MCF 10A (cell line): ENCODE measurements at regions not wholly inside any gene's neighbourhood (a gene's known extent, or its start where the extent isn't known, plus 50 kb on each side); places are given as distances from the start of the nearest gene placed in this dataset.
"Not testable (repeated sequence)": the region's sequence is repeated elsewhere in the genome, so short reads cannot be mapped to it uniquely, and the experiment has no call there.

Experiments used
- BruUV-seq: library from RNA; stranded (reverse); fragments of 400-500 nt; replicated peaks from 2 replicates; lab custom pipeline; 2021; lab: Mats Ljungman, UMichigan
- CTCF ChIA-PET: fragments of 300-600 bp; sonication (Branson Sonifier 250); formaldehyde crosslinking; extraction: SDS; loops from one replicate; lab custom pipeline; 2021; ENCODE audit warnings: antibody characterized with exemption, inconsistent platforms; lab: Yijun Ruan, JAX
- POLR2A ChIA-PET: fragments of 300-600, 350-650 bp; sonication (Branson Sonifier 250); formaldehyde crosslinking; extraction: SDS; loops from one replicate; lab custom pipeline; 2020; ENCODE audit warnings: antibody characterized with exemption, inconsistent platforms; lab: Yijun Ruan, JAX
- DNase-seq: peaks from one replicate; pipeline ENCODE4 v3.0.0-alpha.2; 2018; ENCODE audit not compliant: unreplicated experiment
- H3K27ac Mint-ChIP-seq: one replicate; pipeline ENCODE4 v1.8.0; 2022; ENCODE audit warnings: mild to moderate bottlenecking, low read depth, mixed read lengths; ENCODE audit not compliant: unreplicated experiment
- H3K27me3 Mint-ChIP-seq: one replicate; pipeline ENCODE4 v1.8.0; 2022; ENCODE audit warnings: mixed read lengths; ENCODE audit not compliant: insufficient read depth, unreplicated experiment
- H3K36me3 Mint-ChIP-seq: one replicate; pipeline ENCODE4 v1.8.0; 2022; ENCODE audit warnings: mild to moderate bottlenecking, moderate library complexity, mixed read lengths; ENCODE audit not compliant: insufficient read depth, unreplicated experiment
- H3K4me1 Mint-ChIP-seq: one replicate; pipeline ENCODE4 v1.8.0; 2022; ENCODE audit warnings: mixed read lengths; ENCODE audit not compliant: insufficient read depth, unreplicated experiment
- H3K4me3 Mint-ChIP-seq: one replicate; pipeline ENCODE4 v1.8.0; 2022; ENCODE audit warnings: mild to moderate bottlenecking, moderate library complexity, mixed read lengths; ENCODE audit not compliant: unreplicated experiment
- H3K9me3 Mint-ChIP-seq: one replicate; pipeline ENCODE4 v1.8.0; 2022; ENCODE audit warnings: mixed read lengths; ENCODE audit not compliant: unreplicated experiment
- CTCF ChIP-seq: fragments of 200-600 bp; IDR thresholded peaks from one replicate; pipeline ENCODE4 v1.8.0; 2022; ENCODE audit warnings: antibody characterized with exemption, mild to moderate bottlenecking; ENCODE audit not compliant: unreplicated experiment
- intact Hi-C: fragments of 100-400 bp; cut with micrococcal nuclease; formaldehyde crosslinking; loops from 2 replicates; pipeline ENCODE4 v1.14.1; 2022

- ChIA-PET CTCF (interaction anchor here (0.7 kb wide), 1 partner anchor 798 kb away, joined by 4 read pairs; no protein-coding TSS in a partner anchor), POLR2A (no interaction called here)
- no peak overlapping the region for H3K4me3 Mint-ChIP-seq
- peaks cover 14% of the 10 kb centered on the region for H3K9me3 Mint-ChIP-seq
- no peak overlapping the region for H3K27ac Mint-ChIP-seq
- no TSS peak for BruUV-seq
- DNase-seq, result no peak
- no peaks in the 10 kb centered on the region for H3K27me3 Mint-ChIP-seq
- no peaks in the 10 kb centered on the region for H3K4me1 Mint-ChIP-seq
- H3K36me3 Mint-ChIP-seq, result no peaks in the 10 kb centered on the region
- intact Hi-C loops, result no loop called here
- TF ChIP-seq CTCF, result no peak
Observed at GRCh38 chr12:18828483-18828882, 90.6 kb downstream of the CAPZA3 start.

- Mint-ChIP-seq H3K9me3 (peaks cover 14% of the 10 kb centered on the region), H3K27ac (no peak overlapping the region), H3K36me3 (no peaks in the 10 kb centered on the region), H3K4me3 (no peak overlapping the region), H3K4me1 (no peaks in the 10 kb centered on the region), H3K27me3 (no peaks in the 10 kb centered on the region)
- BruUV-seq, result no TSS peak
- ChIA-PET POLR2A (no interaction called here), CTCF (interaction anchor here (0.7 kb wide), 1 partner anchor 798 kb away, joined by 4 read pairs; no protein-coding TSS in a partner anchor)
- no peak for DNase-seq
- no peak for TF ChIP-seq CTCF
- intact Hi-C loops, result no loop called here
Observed at GRCh38 chr12:18828987-18829386, 91.1 kb downstream of the CAPZA3 start.

- not testable (repeated sequence) for BruUV-seq
- CTCF ChIA-PET, result interaction anchor here (0.6 kb wide), 1 partner anchor 1874 kb away, joined by 3 read pairs; no protein-coding TSS in a partner anchor
Observed at GRCh38 chr12:18832932-18833331, 95.0 kb downstream of the CAPZA3 start.

GRCh38 chr12:18837025-18837424 lies 99.1 kb downstream of the CAPZA3 start:
- no TSS peak for BruUV-seq
- ChIA-PET POLR2A (no interaction called here), CTCF (interaction anchor here (1.1 kb wide), 1 partner anchor 349 kb away, joined by 3 read pairs; no protein-coding TSS in a partner anchor)
- intact Hi-C loops, result no loop called here
- Mint-ChIP-seq H3K27ac (no peak overlapping the region), H3K4me1 (no peaks in the 10 kb centered on the region), H3K9me3 (peaks cover 13% of the 10 kb centered on the region), H3K4me3 (no peak overlapping the region), H3K36me3 (no peaks in the 10 kb centered on the region), H3K27me3 (no peaks in the 10 kb centered on the region)
- TF ChIP-seq CTCF, result no peak
- DNase-seq, result no peak

More at GRCh38 chr12:18832932-18833331, 95.0 kb downstream of the CAPZA3 start:
- H3K36me3 Mint-ChIP-seq, DNase-seq, H3K27ac Mint-ChIP-seq, H3K4me1 Mint-ChIP-seq, intact Hi-C loops, H3K4me3 Mint-ChIP-seq, H3K27me3 Mint-ChIP-seq, POLR2A ChIA-PET: not testable (repeated sequence)
- H3K9me3 Mint-ChIP-seq, result peaks cover 14% of the 10 kb centered on the region
